ENCODE measurements at regions not wholly inside any gene's neighbourhood (a gene's known extent, or its start where the extent isn't known, plus 50 kb on each side); places are given as distances from the start of the nearest gene placed in this dataset.
"Not testable (repeated sequence)": the region's sequence is repeated elsewhere in the genome, so short reads cannot be mapped to it uniquely, and the experiment has no call there.

- no peak for DNase-seq
These were observed 1355.2 kb downstream of the XPNPEP1 start for GRCh38 chr10:108567899-108568752.

- DNase-seq = no peak
These were observed 1356.8 kb downstream of the XPNPEP1 start for GRCh38 chr10:108566316-108567107.

- DNase-seq = no peak
These were observed 1361.2 kb downstream of the XPNPEP1 start for GRCh38 chr10:108562105-108562504.

- no peak for DNase-seq
These were observed 1361.7 kb downstream of the XPNPEP1 start for GRCh38 chr10:108561649-108562048.

GRCh38 chr10:108560488-108560887, 1362.8 kb downstream of the XPNPEP1 start:
- DNase-seq = no peak

GRCh38 chr10:108556186-108556585, 1367.1 kb downstream of the XPNPEP1 start:
- DNase-seq = no peak

- DNase-seq = no peak
These were observed 1377.4 kb downstream of the XPNPEP1 start for GRCh38 chr10:108545921-108546320.

- DNase-seq = peak; percentile 6
These were observed 1378.7 kb downstream of the XPNPEP1 start for GRCh38 chr10:108544500-108545120.

- not testable (repeated sequence) for DNase-seq
These were observed 1369.0 kb upstream of the SORCS1 start for GRCh38 chr10:108533551-108533950.

- no peak for DNase-seq
These were observed 1358.7 kb upstream of the SORCS1 start for GRCh38 chr10:108523016-108523800.

- DNase-seq = no peak
These were observed 1357.5 kb upstream of the SORCS1 start for GRCh38 chr10:108521827-108522492.

- no peak for DNase-seq
These were observed 1351.3 kb upstream of the SORCS1 start for GRCh38 chr10:108515821-108516220.

- no peak for DNase-seq
These were observed 1335.9 kb upstream of the SORCS1 start for GRCh38 chr10:108500396-108500795.

GRCh38 chr10:108496106-108496505, 1331.6 kb upstream of the SORCS1 start:
- DNase-seq = no peak

GRCh38 chr10:108490944-108491343, 1326.4 kb upstream of the SORCS1 start:
- no peak for DNase-seq

- DNase-seq = no peak
These were observed 1306.9 kb upstream of the SORCS1 start for GRCh38 chr10:108471420-108471819.

GRCh38 chr10:108469940-108470339, 1305.4 kb upstream of the SORCS1 start:
- no peak for DNase-seq

- no peak for DNase-seq
These were observed 1301.5 kb upstream of the SORCS1 start for GRCh38 chr10:108465871-108466641.

- DNase-seq = no peak
These were observed 1297.5 kb upstream of the SORCS1 start for GRCh38 chr10:108462005-108462404.

- no peak for DNase-seq
These were observed 1290.3 kb upstream of the SORCS1 start for GRCh38 chr10:108454793-108455192.

- no peak for DNase-seq
These were observed 1289.7 kb upstream of the SORCS1 start for GRCh38 chr10:108454224-108454623.
